A673 (cell line): ENCODE measurements at regions not wholly inside any gene's neighbourhood (a gene's known extent, or its start where the extent isn't known, plus 50 kb on each side); places are given as distances from the start of the nearest gene placed in this dataset.

ENCODE experiments used
- BruUV-seq: library from RNA; stranded (reverse); fragments of 400-500 nt; replicated peaks from 2 replicates; lab custom pipeline; 2021; lab: Mats Ljungman, UMichigan
- CTCF ChIA-PET: fragments of 300-600 bp; sonication (Branson Sonifier 250); formaldehyde crosslinking; loops from one replicate; lab custom pipeline; 2022; ENCODE audit warnings: antibody characterized with exemption; lab: Charles Lee
- POLR2A ChIA-PET: fragments of 300-600 bp; sonication (Branson Sonifier 250); formaldehyde crosslinking; loops from one replicate; lab custom pipeline; 2022; ENCODE audit warnings: antibody characterized with exemption; ENCODE audit not compliant: low non-redundant PET; lab: Charles Lee
- DNase-seq: peaks from one replicate; pipeline ENCODE4 v3.0.0-alpha.2; 2015; ENCODE audit warnings: low spot score
- H3K27ac ChIP-seq: fragments of 200-600 bp; sonication (generic); 2 replicates; pipeline ENCODE4 v1.5.1; 2016; ENCODE audit warnings: mixed run types, low read depth, mild to moderate bottlenecking, mixed read lengths, antibody characterized with exemption, low read length; ENCODE audit not compliant: poor library complexity, severe bottlenecking
- H3K27me3 ChIP-seq: fragments of 200-600 bp; sonication (generic); replicated peaks from 2 replicates; pipeline ENCODE4 v1.6.1; 2017; ENCODE audit warnings: mixed run types, low read depth, mild to moderate bottlenecking, mixed read lengths, antibody characterized with exemption, low read length; ENCODE audit not compliant: insufficient read depth, poor library complexity
- H3K36me3 ChIP-seq: fragments of 200-600 bp; sonication (generic); 2 replicates; pipeline ENCODE4 v1.6.1; 2016; ENCODE audit warnings: mixed run types, mild to moderate bottlenecking, mixed read lengths, antibody characterized with exemption, low read length; ENCODE audit not compliant: insufficient read depth, poor library complexity, severe bottlenecking
- H3K4me1 ChIP-seq: fragments of 200-600 bp; sonication (generic); 2 replicates; pipeline ENCODE4 v1.6.1; 2017; ENCODE audit warnings: mixed run types, mild to moderate bottlenecking, mixed read lengths, antibody characterized with exemption, low read length; ENCODE audit not compliant: insufficient read depth, poor library complexity, severe bottlenecking
- H3K4me3 ChIP-seq: fragments of 200-600 bp; sonication (generic); 2 replicates; pipeline ENCODE4 v1.5.1; 2016; ENCODE audit warnings: low read depth, mixed run types, mild to moderate bottlenecking, mixed read lengths, low read length; ENCODE audit not compliant: poor library complexity, severe bottlenecking
- H3K9me3 ChIP-seq: fragments of 200-600 bp; sonication (generic); 2 replicates; pipeline ENCODE4 v1.6.1; 2016; ENCODE audit warnings: mixed run types, low read depth, mild to moderate bottlenecking, mixed read lengths, antibody characterized with exemption, low read length; ENCODE audit not compliant: poor library complexity, severe bottlenecking
- EZH2 ChIP-seq: fragments of 200-600 bp; sonication (generic); IDR thresholded peaks from 2 replicates; pipeline ENCODE4 v1.6.1; 2017; ENCODE audit warnings: borderline replicate concordance, low read depth, mild to moderate bottlenecking, mixed read lengths, antibody characterized with exemption, low read length; ENCODE audit not compliant: poor library complexity, severe bottlenecking
- intact Hi-C: fragments of 100-400 bp; cut with micrococcal nuclease; formaldehyde crosslinking; loops from one replicate; pipeline ENCODE4 v1.10.0; 2022; ENCODE audit not compliant: unreplicated experiment
- TF ChIP-seq, protein P1 (sequence below): fragments of 300-800, 200-600 bp; sonication (generic); conservative IDR thresholded peaks from 2 replicates; pipeline ENCODE4 v1.5.1; 2017; ENCODE audit warnings: low read depth, mild to moderate bottlenecking, antibody characterized with exemption, low read length, moderate library complexity, mixed read lengths

GRCh38 chr2:221346411-221346810 is 225.7 kb downstream of the EPHA4 start:
- no peaks in the 10 kb centered on the region for H3K36me3 ChIP-seq
- H3K27ac ChIP-seq, result no peak overlapping the region
- TF ChIP-seq, protein P1, sequence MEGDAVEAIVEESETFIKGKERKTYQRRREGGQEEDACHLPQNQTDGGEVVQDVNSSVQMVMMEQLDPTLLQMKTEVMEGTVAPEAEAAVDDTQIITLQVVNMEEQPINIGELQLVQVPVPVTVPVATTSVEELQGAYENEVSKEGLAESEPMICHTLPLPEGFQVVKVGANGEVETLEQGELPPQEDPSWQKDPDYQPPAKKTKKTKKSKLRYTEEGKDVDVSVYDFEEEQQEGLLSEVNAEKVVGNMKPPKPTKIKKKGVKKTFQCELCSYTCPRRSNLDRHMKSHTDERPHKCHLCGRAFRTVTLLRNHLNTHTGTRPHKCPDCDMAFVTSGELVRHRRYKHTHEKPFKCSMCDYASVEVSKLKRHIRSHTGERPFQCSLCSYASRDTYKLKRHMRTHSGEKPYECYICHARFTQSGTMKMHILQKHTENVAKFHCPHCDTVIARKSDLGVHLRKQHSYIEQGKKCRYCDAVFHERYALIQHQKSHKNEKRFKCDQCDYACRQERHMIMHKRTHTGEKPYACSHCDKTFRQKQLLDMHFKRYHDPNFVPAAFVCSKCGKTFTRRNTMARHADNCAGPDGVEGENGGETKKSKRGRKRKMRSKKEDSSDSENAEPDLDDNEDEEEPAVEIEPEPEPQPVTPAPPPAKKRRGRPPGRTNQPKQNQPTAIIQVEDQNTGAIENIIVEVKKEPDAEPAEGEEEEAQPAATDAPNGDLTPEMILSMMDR, result no peak
- no peak for TF ChIP-seq EZH2
- no peaks in the 10 kb centered on the region for H3K4me1 ChIP-seq
- H3K4me3 ChIP-seq, result no peak overlapping the region
- BruUV-seq, result no TSS peak
- DNase-seq, result no peak
- CTCF ChIA-PET, result no interaction called here
- no peaks in the 10 kb centered on the region for H3K27me3 ChIP-seq
- no peaks in the 10 kb centered on the region for H3K9me3 ChIP-seq
- POLR2A ChIA-PET, result no interaction called here
- intact Hi-C loops, result no loop called here

DNA sequence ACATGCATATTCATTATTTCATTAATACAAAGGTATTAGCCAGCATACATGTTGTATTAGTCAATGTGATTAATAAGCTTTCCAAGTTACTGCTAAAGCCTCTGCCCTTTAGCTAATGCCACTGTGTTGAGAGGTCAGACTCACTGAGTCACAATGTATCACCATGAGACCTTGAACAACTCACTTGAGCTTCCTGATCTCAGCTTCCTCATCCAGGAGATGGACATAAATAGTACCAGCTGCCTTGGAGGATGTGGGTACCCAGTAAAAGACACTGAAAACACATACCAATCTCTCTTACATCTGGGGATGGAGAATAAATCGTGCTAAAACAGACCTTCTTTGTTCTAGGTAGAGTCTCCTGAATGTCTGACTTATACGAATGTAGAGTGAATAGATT is 224.6 kb downstream of the EPHA4 start:
- CTCF ChIA-PET, result no interaction called here
- intact Hi-C loops, result no loop called here
- no peak overlapping the region for H3K4me3 ChIP-seq
- H3K27ac ChIP-seq, result no peak overlapping the region
- no peaks in the 10 kb centered on the region for H3K4me1 ChIP-seq
- H3K27me3 ChIP-seq, result no peaks in the 10 kb centered on the region
- DNase-seq, result no peak
- no peak for TF ChIP-seq EZH2
- TF ChIP-seq, protein P1, result no peak
- POLR2A ChIA-PET, result no interaction called here
- H3K9me3 ChIP-seq, result no peaks in the 10 kb centered on the region
- H3K36me3 ChIP-seq, result no peaks in the 10 kb centered on the region
- no TSS peak for BruUV-seq

DNA sequence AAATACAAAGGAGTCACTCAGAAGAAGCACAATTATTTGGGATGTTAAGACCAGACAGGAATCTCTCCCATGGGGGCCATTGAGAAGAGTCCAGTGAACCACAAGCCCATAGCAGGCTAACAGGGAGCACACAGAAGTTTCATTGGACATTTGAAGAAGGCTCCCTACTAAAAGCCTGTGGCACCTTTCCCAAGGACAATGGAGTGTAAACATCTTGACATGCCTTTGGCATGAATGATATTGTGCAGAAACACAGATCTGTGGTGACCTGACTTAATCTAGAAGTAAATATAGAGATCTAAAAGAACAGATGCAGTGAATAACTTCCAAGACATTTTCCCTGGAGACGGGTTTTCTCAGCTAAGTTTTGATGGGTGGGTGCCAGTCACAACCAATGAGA is 221.5 kb downstream of the EPHA4 start:
- ChIA-PET CTCF (no interaction called here), POLR2A (no interaction called here)
- Histone ChIP-seq H3K4me3 (no peak overlapping the region), H3K4me1 (no peaks in the 10 kb centered on the region), H3K9me3 (no peaks in the 10 kb centered on the region), H3K27ac (no peak overlapping the region), H3K36me3 (no peaks in the 10 kb centered on the region), H3K27me3 (no peaks in the 10 kb centered on the region)
- BruUV-seq, result no TSS peak
- no peak for TF ChIP-seq EZH2
- TF ChIP-seq, protein P1, result no peak
- intact Hi-C loops, result no loop called here
- no peak for DNase-seq
